A549 (cell line): ENCODE measurements at regions not wholly inside any gene's neighbourhood (a gene's known extent, or its start where the extent isn't known, plus 50 kb on each side); places are given as distances from the start of the nearest gene placed in this dataset.
A peak's percentile ranks its signal among the peaks of the same experiment; 100 is the strongest.

Experiments
- ATAC-seq, 2 experiments: fragments of 200-7000 bp in 1 of 2; fragments of >200 bp in 1 of 2; cut with Nextera tagmentation in 1 of 2; cut with Tn5 transposase in 1 of 2; 3 replicates each; pipeline versions ENCODE4 v1.8.0 to v1.9.1; 2018 to 2020; ENCODE audit warnings: mild to moderate bottlenecking in 1 of 2, moderate library complexity in 1 of 2
- CTCF ChIA-PET: fragments of 300-600 bp; sonication (Branson Sonifier 250); formaldehyde crosslinking; extraction: SDS; loops from one replicate; lab custom pipeline; 2021; ENCODE audit warnings: antibody characterized with exemption, inconsistent platforms; lab: Yijun Ruan, JAX
- POLR2A ChIA-PET: fragments of 350-600 bp; formaldehyde crosslinking; extraction: SDS; loops from one replicate; lab custom pipeline; 2021; ENCODE audit warnings: antibody characterized with exemption, inconsistent platforms; lab: Yijun Ruan, JAX
- DNase-seq, 2 experiments: peaks; one replicate each; pipeline versions ENCODE4 v3.0.0 to v3.0.0-alpha.2; 2011 to 2016; ENCODE audit warnings: low read depth in 1 of 2, low spot score in 1 of 2
- FAIRE-seq: peaks from 2 replicates; lab custom pipeline; 2011; peaks lifted over from hg19 to GRCh38; lab: Jason Lieb, UNC
- H3K27ac ChIP-seq, 2 experiments: fragments of >200 bp; sonication (Bioruptor Twin); formaldehyde crosslinking; 3 replicates each; pipeline ENCODE4 v1.5.1; 2016 to 2017
- H3K4me1 ChIP-seq: fragments of >200 bp; sonication (Bioruptor Twin); formaldehyde crosslinking; 3 replicates; pipeline ENCODE4 v1.6.1; 2016
- H3K4me2 ChIP-seq: fragments of >200 bp; sonication (Bioruptor Twin); formaldehyde crosslinking; 3 replicates; pipeline ENCODE4 v1.6.1; 2016
- H3K4me3 ChIP-seq: fragments of >200 bp; sonication (Bioruptor Twin); formaldehyde crosslinking; 3 replicates; pipeline ENCODE4 v1.5.1; 2016
- H3K9me3 ChIP-seq: fragments of >200 bp; sonication (Bioruptor Twin); formaldehyde crosslinking; 3 replicates; pipeline ENCODE4 v1.6.1; 2016
- BHLHE40 ChIP-seq: IDR thresholded peaks from 2 replicates; pipeline ENCODE4 v1.6.1; 2012; ENCODE audit warnings: low read depth, low read length, inconsistent platforms
- CBX2 ChIP-seq: fragments of 200-600 bp; sonication (generic); IDR thresholded peaks from 2 replicates; pipeline ENCODE4 v1.6.1; 2016; ENCODE audit warnings: low read depth, mild to moderate bottlenecking, borderline replicate concordance
- CBX8 ChIP-seq: fragments of 200-600 bp; sonication (generic); IDR thresholded peaks from 2 replicates; pipeline ENCODE4 v1.6.1; 2016
- CEBPB ChIP-seq, 2 experiments: fragments of >200 bp in 1 of 2; sonication (Bioruptor Twin) in 1 of 2; formaldehyde crosslinking in 1 of 2; IDR thresholded peaks; 2 replicates each; pipeline ENCODE4 v1.6.1; 2012 to 2016
- CHD2 ChIP-seq: fragments of 150-350 bp; IDR thresholded peaks from 2 replicates; pipeline ENCODE4 v1.6.1; 2014; ENCODE audit warnings: low read length; ENCODE audit not compliant: partially characterized antibody
- CHD4 ChIP-seq: fragments of 200-600 bp; sonication (generic); IDR thresholded peaks from 2 replicates; pipeline ENCODE4 v1.6.1; 2016; ENCODE audit warnings: antibody characterized with exemption, mild to moderate bottlenecking, borderline replicate concordance
- EHF ChIP-seq: fragments of 250-450 bp; sonication (Bioruptor Pico); IDR thresholded peaks from 2 replicates; pipeline ENCODE4 v1.5.0; 2020; ENCODE audit warnings: mild to moderate bottlenecking
- FOSB ChIP-seq: fragments of 250-450 bp; sonication (Bioruptor Pico); IDR thresholded peaks from 2 replicates; pipeline ENCODE4 v1.5.0; 2020; ENCODE audit warnings: mild to moderate bottlenecking, moderate library complexity
- HDAC2 ChIP-seq: fragments of 200-600 bp; sonication (generic); IDR thresholded peaks from 2 replicates; pipeline ENCODE4 v1.6.1; 2016
- HES2 ChIP-seq: fragments of >200 bp; sonication (Bioruptor Twin); formaldehyde crosslinking; IDR thresholded peaks from 2 replicates; pipeline ENCODE4 v1.6.1; 2016
- HEYL ChIP-seq: fragments of 250-450 bp; sonication (Bioruptor Pico); IDR thresholded peaks from 2 replicates; pipeline ENCODE4 v1.8.0; 2021; ENCODE audit warnings: mild to moderate bottlenecking, moderate library complexity
- HOXB5 ChIP-seq: fragments of 250-450 bp; sonication (Bioruptor Pico); IDR thresholded peaks from 2 replicates; pipeline ENCODE4 v1.5.0; 2020; ENCODE audit warnings: mild to moderate bottlenecking, moderate library complexity
- JUN ChIP-seq, 2 experiments: fragments of >200 bp; sonication (Bioruptor Twin); formaldehyde crosslinking; IDR thresholded peaks; 2 replicates in 1 of 2; 3 replicates in 1 of 2; pipeline ENCODE4 v1.6.1; 2016 to 2017
- JUNB ChIP-seq: fragments of >200 bp; sonication (Bioruptor Twin); formaldehyde crosslinking; IDR thresholded peaks from 2 replicates; pipeline ENCODE4 v1.6.1; 2016
- KDM5A ChIP-seq: fragments of 200-600 bp; sonication (generic); IDR thresholded peaks from 2 replicates; pipeline ENCODE4 v1.6.1; 2016; ENCODE audit warnings: antibody characterized with exemption, mild to moderate bottlenecking
- MAFK ChIP-seq: fragments of 450-650 bp; IDR thresholded peaks from 2 replicates; pipeline ENCODE4 v1.6.1; 2014; ENCODE audit not compliant: partially characterized antibody
- MYC ChIP-seq: IDR thresholded peaks from 2 replicates; pipeline ENCODE4 v1.6.1; 2012; ENCODE audit warnings: mild to moderate bottlenecking, inconsistent platforms, low read length, improper control_type of control experiment, borderline replicate concordance
- NR3C1 ChIP-seq: fragments of >200 bp; sonication (Bioruptor Twin); formaldehyde crosslinking; IDR thresholded peaks from 3 replicates; pipeline ENCODE4 v1.6.1; 2017
- PHF8 ChIP-seq: fragments of 200-600 bp; sonication (generic); IDR thresholded peaks from 2 replicates; pipeline ENCODE4 v1.6.1; 2016; ENCODE audit warnings: low read depth, mild to moderate bottlenecking, antibody characterized with exemption, moderate library complexity, borderline replicate concordance
- POLR2A ChIP-seq: IDR thresholded peaks from 2 replicates; pipeline ENCODE4 v1.6.1; 2012; ENCODE audit warnings: mild to moderate bottlenecking, low read length
- RARB ChIP-seq: fragments of 250-450 bp; sonication (Bioruptor Pico); IDR thresholded peaks from 2 replicates; pipeline ENCODE4 v1.8.0; 2021; ENCODE audit warnings: mild to moderate bottlenecking, moderate library complexity
- SREBF2 ChIP-seq: fragments of 450-650 bp; IDR thresholded peaks from 2 replicates; pipeline ENCODE4 v1.6.1; 2014; ENCODE audit warnings: mild to moderate bottlenecking, moderate library complexity
- TP53 ChIP-seq: fragments of 250-450 bp; sonication (Bioruptor Pico); IDR thresholded peaks from 2 replicates; pipeline ENCODE4 v1.5.0; 2021; ENCODE audit warnings: mild to moderate bottlenecking, moderate library complexity
- USF2 ChIP-seq: fragments of 450-650 bp; IDR thresholded peaks from 2 replicates; pipeline ENCODE4 v1.6.1; 2014; ENCODE audit warnings: antibody characterized with exemption
- ZC3H11A ChIP-seq: fragments of 450-650 bp; IDR thresholded peaks from 2 replicates; pipeline ENCODE4 v1.6.1; 2014; ENCODE audit warnings: antibody characterized with exemption, mild to moderate bottlenecking
- ZNF302 ChIP-seq: fragments of 250-450 bp; sonication (Bioruptor Pico); IDR thresholded peaks from 2 replicates; pipeline ENCODE4 v1.9.0; 2021; ENCODE audit warnings: inconsistent platforms, mild to moderate bottlenecking, moderate library complexity
- ZSCAN20 ChIP-seq: fragments of 250-450 bp; sonication (Bioruptor Pico); IDR thresholded peaks from 2 replicates; pipeline ENCODE4 v1.8.0; 2022; ENCODE audit warnings: mild to moderate bottlenecking, moderate library complexity
- WGBS: methylation state at CpG from one replicate; pipeline ENCODE4 v1.1.6; 2017; ENCODE audit errors: missing lambda C conversion rate; 5-methylcytosine and 5-hydroxymethylcytosine counted together
- TF ChIP-seq, protein P1 (sequence below): fragments of 150-350 bp; IDR thresholded peaks from 2 replicates; pipeline ENCODE4 v1.6.1; 2014; ENCODE audit warnings: low read depth, mild to moderate bottlenecking, low read length
- TF ChIP-seq, protein P2 (sequence below): fragments of >200 bp; sonication (Bioruptor Twin); formaldehyde crosslinking; IDR thresholded peaks from 3 replicates; pipeline ENCODE4 v1.5.1; 2016

- TF ChIP-seq, protein P1, sequence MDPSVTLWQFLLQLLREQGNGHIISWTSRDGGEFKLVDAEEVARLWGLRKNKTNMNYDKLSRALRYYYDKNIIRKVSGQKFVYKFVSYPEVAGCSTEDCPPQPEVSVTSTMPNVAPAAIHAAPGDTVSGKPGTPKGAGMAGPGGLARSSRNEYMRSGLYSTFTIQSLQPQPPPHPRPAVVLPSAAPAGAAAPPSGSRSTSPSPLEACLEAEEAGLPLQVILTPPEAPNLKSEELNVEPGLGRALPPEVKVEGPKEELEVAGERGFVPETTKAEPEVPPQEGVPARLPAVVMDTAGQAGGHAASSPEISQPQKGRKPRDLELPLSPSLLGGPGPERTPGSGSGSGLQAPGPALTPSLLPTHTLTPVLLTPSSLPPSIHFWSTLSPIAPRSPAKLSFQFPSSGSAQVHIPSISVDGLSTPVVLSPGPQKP, result no peak
- TF ChIP-seq JUN (IDR thresholded peaks at IDR 0.05) (no peak), POLR2A (no peak), MYC (no peak), RARB (CRISPR knock-in tag) (no peak)
Observed at GRCh38 chr6:140398076-140398475, 1023.6 kb upstream of the CITED2 start (continued).

DNA sequence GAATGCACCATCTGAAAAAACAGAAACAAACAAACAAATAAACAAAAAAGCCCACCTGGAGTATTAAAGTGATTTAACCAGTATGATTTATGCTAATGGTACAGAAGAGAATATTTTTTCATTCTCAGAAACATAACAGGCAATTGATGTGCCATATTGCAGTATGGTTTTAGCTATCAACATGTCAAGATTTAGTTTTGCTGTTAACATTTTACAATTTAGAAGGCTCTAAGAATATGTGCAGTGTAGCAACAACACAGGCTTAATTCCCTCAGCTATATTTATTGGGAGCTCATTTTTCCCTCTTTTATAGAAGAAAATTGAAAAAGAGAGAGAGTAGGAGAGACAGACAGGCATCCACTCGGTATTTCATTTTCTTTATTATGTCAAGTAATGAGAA lies 1022.7 kb upstream of the CITED2 start:
- H3K27ac ChIP-seq, result no peak overlapping the region
- CTCF ChIA-PET, result interaction anchor here (1.9 kb wide), 1 partner anchor 12 kb away, joined by 10 read pairs; no protein-coding TSS in a partner anchor
- ATAC-seq, result no peak

GRCh38 chr6:140393665-140394540 lies 1019.5 kb upstream of the CITED2 start:
- no peaks in the 10 kb centered on the region for H3K9me3 ChIP-seq
- TF ChIP-seq FOSB (CRISPR knock-in tag), result no peak
- no peak for TF ChIP-seq EHF (CRISPR knock-in tag)
- no peak for TF ChIP-seq TP53 (CRISPR knock-in tag)
- H3K4me2 ChIP-seq, result no peak overlapping the region
- CTCF ChIA-PET, result no interaction called here
- 47% methylated on average over 6 of the region's 6 CpGs for WGBS
- no peak for DNase-seq
- POLR2A ChIA-PET, result no interaction called here
- no peaks in the 10 kb centered on the region for H3K4me1 ChIP-seq
- H3K4me3 ChIP-seq, result no peak overlapping the region
- no peak for ATAC-seq
- no peak overlapping the region for H3K27ac ChIP-seq
- no peak for FAIRE-seq

More for the DNA sequence above, 1022.7 kb upstream of the CITED2 start:
- no peaks in the 10 kb centered on the region for H3K9me3 ChIP-seq
- DNase-seq (no peak), FAIRE-seq (no peak)
- POLR2A ChIA-PET, result no interaction called here
- 42% methylated on average over 1 of the region's 1 CpG for WGBS
- H3K4me3 ChIP-seq, result no peak overlapping the region
- no peak overlapping the region for H3K4me2 ChIP-seq
- no peaks in the 10 kb centered on the region for H3K4me1 ChIP-seq
- TF ChIP-seq ZC3H11A (no peak), RARB (CRISPR knock-in tag) (no peak), JUNB (no peak), CBX8 (no peak), ZSCAN20 (CRISPR knock-in tag) (no peak), KDM5A (no peak), CHD4 (no peak), MYC (no peak), HDAC2 (no peak), SREBF2 (no peak), PHF8 (no peak)

DNA sequence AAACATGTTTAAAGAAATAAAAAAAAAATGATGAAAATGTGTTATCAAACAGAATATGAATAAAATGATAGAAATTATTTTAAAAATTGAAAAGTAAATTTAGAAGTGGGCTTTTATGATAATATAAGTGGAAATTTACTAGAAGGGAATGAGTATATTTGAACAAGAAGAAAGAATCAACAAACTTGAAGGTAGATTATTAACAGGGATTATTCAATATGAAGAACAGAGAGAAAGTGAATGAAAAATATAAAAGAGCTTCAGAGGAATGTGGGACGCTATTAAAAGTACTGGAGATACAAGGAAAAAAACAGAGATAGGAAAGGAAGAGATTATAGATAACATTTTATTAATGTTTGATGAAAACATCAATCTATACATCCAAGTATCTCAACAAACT lies 1014.4 kb upstream of the CITED2 start:
- H3K4me3 ChIP-seq, result no peak overlapping the region
- CTCF ChIA-PET, result interaction anchor here (0.7 kb wide), 1 partner anchor 74 kb away, joined by 3 read pairs; no protein-coding TSS in a partner anchor
- no peak for FAIRE-seq
- H3K27ac ChIP-seq, result no peak overlapping the region
- 0 out of 3 replicates have a peak, but pooled peaks cover 3% of the 10 kb centered on the region for H3K4me1 ChIP-seq
- POLR2A ChIA-PET, result no interaction called here
- no peak for DNase-seq
- no peak for ATAC-seq
- TF ChIP-seq ZNF302 (no peak), MAFK (no peak), BHLHE40 (no peak), HEYL (CRISPR knock-in tag) (no peak), JUNB (no peak), CBX2 (no peak), CEBPB (IDR thresholded peaks at IDR 0.05) (no peak), PHF8 (no peak), NR3C1 (no peak), CHD2 (no peak), POLR2A (no peak), FOSB (CRISPR knock-in tag) (no peak), HES2 (no peak), HOXB5 (CRISPR knock-in tag) (no peak), USF2 (no peak), HDAC2 (no peak)
- TF ChIP-seq, protein P2, sequence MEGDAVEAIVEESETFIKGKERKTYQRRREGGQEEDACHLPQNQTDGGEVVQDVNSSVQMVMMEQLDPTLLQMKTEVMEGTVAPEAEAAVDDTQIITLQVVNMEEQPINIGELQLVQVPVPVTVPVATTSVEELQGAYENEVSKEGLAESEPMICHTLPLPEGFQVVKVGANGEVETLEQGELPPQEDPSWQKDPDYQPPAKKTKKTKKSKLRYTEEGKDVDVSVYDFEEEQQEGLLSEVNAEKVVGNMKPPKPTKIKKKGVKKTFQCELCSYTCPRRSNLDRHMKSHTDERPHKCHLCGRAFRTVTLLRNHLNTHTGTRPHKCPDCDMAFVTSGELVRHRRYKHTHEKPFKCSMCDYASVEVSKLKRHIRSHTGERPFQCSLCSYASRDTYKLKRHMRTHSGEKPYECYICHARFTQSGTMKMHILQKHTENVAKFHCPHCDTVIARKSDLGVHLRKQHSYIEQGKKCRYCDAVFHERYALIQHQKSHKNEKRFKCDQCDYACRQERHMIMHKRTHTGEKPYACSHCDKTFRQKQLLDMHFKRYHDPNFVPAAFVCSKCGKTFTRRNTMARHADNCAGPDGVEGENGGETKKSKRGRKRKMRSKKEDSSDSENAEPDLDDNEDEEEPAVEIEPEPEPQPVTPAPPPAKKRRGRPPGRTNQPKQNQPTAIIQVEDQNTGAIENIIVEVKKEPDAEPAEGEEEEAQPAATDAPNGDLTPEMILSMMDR, result no peak
- H3K9me3 ChIP-seq, result peaks cover 5% of the 10 kb centered on the region; the same call in 2 of the 3 replicates
- H3K4me2 ChIP-seq, result peak overlapping the region; percentile 1; the same call in 1 of the 3 replicates
- 16% methylated on average over 1 of the region's 1 CpG for WGBS
